ENCODE measurements at regions not wholly inside any gene's neighbourhood (a gene's known extent, or its start where the extent isn't known, plus 50 kb on each side); places are given as distances from the start of the nearest gene placed in this dataset.
"Not testable (repeated sequence)": the region's sequence is repeated elsewhere in the genome, so short reads cannot be mapped to it uniquely, and the experiment has no call there.

- no peak for DNase-seq
Observed at GRCh38 chr5:124973661-124974060, 227.2 kb upstream of the ZNF608 start.

GRCh38 chr5:124976086-124976485 is 229.6 kb upstream of the ZNF608 start:
- DNase-seq = no peak

GRCh38 chr5:124979251-124979650 is 232.8 kb upstream of the ZNF608 start:
- DNase-seq = no peak

GRCh38 chr5:124980163-124980941 is 233.9 kb upstream of the ZNF608 start:
- no peak for DNase-seq

GRCh38 chr5:124981901-124982300 is 235.5 kb upstream of the ZNF608 start:
- no peak for DNase-seq

- DNase-seq = no peak
Observed at GRCh38 chr5:124986170-124986569, 239.7 kb upstream of the ZNF608 start.

- DNase-seq = no peak
Observed at GRCh38 chr5:124986667-124987066, 240.2 kb upstream of the ZNF608 start.

- not testable (repeated sequence) for DNase-seq
Observed at GRCh38 chr5:124987786-124988185, 241.3 kb upstream of the ZNF608 start.

GRCh38 chr5:124990723-124991122 is 244.3 kb upstream of the ZNF608 start:
- no peak for DNase-seq

- no peak for DNase-seq
Observed at GRCh38 chr5:124995421-124995820, 249.0 kb upstream of the ZNF608 start.

GRCh38 chr5:124996023-124996763 is 249.8 kb upstream of the ZNF608 start:
- no peak for DNase-seq

- DNase-seq = no peak
Observed at GRCh38 chr5:124996764-124997077, 250.3 kb upstream of the ZNF608 start.

- no peak for DNase-seq
Observed at GRCh38 chr5:124997186-124997893, 250.9 kb upstream of the ZNF608 start.

GRCh38 chr5:124998520-124998919 is 252.1 kb upstream of the ZNF608 start:
- DNase-seq = no peak

GRCh38 chr5:125002727-125003598 is 256.5 kb upstream of the ZNF608 start:
- DNase-seq = no peak

GRCh38 chr5:125004009-125004408 is 257.6 kb upstream of the ZNF608 start:
- DNase-seq = no peak

GRCh38 chr5:125005266-125005665 is 258.8 kb upstream of the ZNF608 start:
- no peak for DNase-seq

GRCh38 chr5:125006011-125006685 is 259.7 kb upstream of the ZNF608 start:
- DNase-seq = peak; percentile 4

GRCh38 chr5:125010356-125010755 is 263.9 kb upstream of the ZNF608 start:
- no peak for DNase-seq

- DNase-seq = no peak
Observed at GRCh38 chr5:125011014-125011413, 264.6 kb upstream of the ZNF608 start.

GRCh38 chr5:125011419-125011818 is 265.0 kb upstream of the ZNF608 start:
- no peak for DNase-seq

- no peak for DNase-seq
Observed at GRCh38 chr5:125011947-125012346, 265.5 kb upstream of the ZNF608 start.
